Non-pigmented ciliary epithelial cell (primary cell): ENCODE measurements at regions not wholly inside any gene's neighbourhood (a gene's known extent, or its start where the extent isn't known, plus 50 kb on each side); places are given as distances from the start of the nearest gene placed in this dataset.

Source experiments
- DNase-seq: peaks from one replicate; pipeline ENCODE4 v3.0.0-alpha.2; 2010; ENCODE audit warnings: low read depth

GRCh38 chr3:178059836-178060235 is 476.4 kb upstream of the KCNMB2 start:
- DNase-seq, result no peak

GRCh38 chr3:178060407-178060806 is 475.8 kb upstream of the KCNMB2 start:
- no peak for DNase-seq

GRCh38 chr3:178062126-178062525 is 474.1 kb upstream of the KCNMB2 start:
- DNase-seq, result no peak

- DNase-seq, result no peak
Measured at GRCh38 chr3:178063461-178063860, 472.8 kb upstream of the KCNMB2 start.

GRCh38 chr3:178067721-178068120 is 468.5 kb upstream of the KCNMB2 start:
- no peak for DNase-seq

- DNase-seq, result no peak
Measured at GRCh38 chr3:178072391-178073305, 463.6 kb upstream of the KCNMB2 start.

GRCh38 chr3:178073366-178073765 is 462.9 kb upstream of the KCNMB2 start:
- DNase-seq, result no peak

GRCh38 chr3:178075344-178075743 is 460.9 kb upstream of the KCNMB2 start:
- no peak for DNase-seq

GRCh38 chr3:178078953-178079352 is 457.3 kb upstream of the KCNMB2 start:
- DNase-seq, result no peak

- no peak for DNase-seq
Measured at GRCh38 chr3:178079966-178080365, 456.3 kb upstream of the KCNMB2 start.

GRCh38 chr3:178082326-178082906 is 453.8 kb upstream of the KCNMB2 start:
- DNase-seq, result no peak

- no peak for DNase-seq
Measured at GRCh38 chr3:178083906-178084866, 452.1 kb upstream of the KCNMB2 start.

GRCh38 chr3:178084938-178085816 is 451.1 kb upstream of the KCNMB2 start:
- peak; percentile 79 for DNase-seq

- no peak for DNase-seq
Measured at GRCh38 chr3:178085817-178086123, 450.5 kb upstream of the KCNMB2 start.

- no peak for DNase-seq
Measured at GRCh38 chr3:178086144-178086825, 450.0 kb upstream of the KCNMB2 start.

GRCh38 chr3:178087376-178087775 is 448.9 kb upstream of the KCNMB2 start:
- DNase-seq, result no peak

GRCh38 chr3:178088963-178089362 is 447.3 kb upstream of the KCNMB2 start:
- DNase-seq, result no peak

- DNase-seq, result no peak
Measured at GRCh38 chr3:178090899-178091298, 445.3 kb upstream of the KCNMB2 start.

- no peak for DNase-seq
Measured at GRCh38 chr3:178095522-178095921, 440.7 kb upstream of the KCNMB2 start.

GRCh38 chr3:178096955-178097354 is 439.3 kb upstream of the KCNMB2 start:
- DNase-seq, result no peak

GRCh38 chr3:178097576-178097975 is 438.7 kb upstream of the KCNMB2 start:
- DNase-seq, result peak; percentile 54
